Right hindlimb (tissue), 1 donor: ENCODE measurements at regions not wholly inside any gene's neighbourhood (a gene's known extent, or its start where the extent isn't known, plus 50 kb on each side); places are given as distances from the start of the nearest gene placed in this dataset.

ENCODE experiments used
- DNase-seq: peaks from one replicate; pipeline ENCODE4 v3.0.0-alpha.2; 2018

GRCh38 chr20:40808936-40809335 is 119.9 kb upstream of the MAFB start:
- DNase-seq = no peak

GRCh38 chr20:40809361-40809760 is 120.3 kb upstream of the MAFB start:
- DNase-seq = no peak

- no peak for DNase-seq
Measured at GRCh38 chr20:40810332-40811000, 121.4 kb upstream of the MAFB start.

GRCh38 chr20:40811004-40811403 is 122.0 kb upstream of the MAFB start:
- DNase-seq = no peak

GRCh38 chr20:40811660-40812414 is 122.8 kb upstream of the MAFB start:
- no peak for DNase-seq

GRCh38 chr20:40812415-40812925 is 123.4 kb upstream of the MAFB start:
- DNase-seq = no peak

GRCh38 chr20:40813029-40813431 is 124.0 kb upstream of the MAFB start:
- no peak for DNase-seq

DNA sequence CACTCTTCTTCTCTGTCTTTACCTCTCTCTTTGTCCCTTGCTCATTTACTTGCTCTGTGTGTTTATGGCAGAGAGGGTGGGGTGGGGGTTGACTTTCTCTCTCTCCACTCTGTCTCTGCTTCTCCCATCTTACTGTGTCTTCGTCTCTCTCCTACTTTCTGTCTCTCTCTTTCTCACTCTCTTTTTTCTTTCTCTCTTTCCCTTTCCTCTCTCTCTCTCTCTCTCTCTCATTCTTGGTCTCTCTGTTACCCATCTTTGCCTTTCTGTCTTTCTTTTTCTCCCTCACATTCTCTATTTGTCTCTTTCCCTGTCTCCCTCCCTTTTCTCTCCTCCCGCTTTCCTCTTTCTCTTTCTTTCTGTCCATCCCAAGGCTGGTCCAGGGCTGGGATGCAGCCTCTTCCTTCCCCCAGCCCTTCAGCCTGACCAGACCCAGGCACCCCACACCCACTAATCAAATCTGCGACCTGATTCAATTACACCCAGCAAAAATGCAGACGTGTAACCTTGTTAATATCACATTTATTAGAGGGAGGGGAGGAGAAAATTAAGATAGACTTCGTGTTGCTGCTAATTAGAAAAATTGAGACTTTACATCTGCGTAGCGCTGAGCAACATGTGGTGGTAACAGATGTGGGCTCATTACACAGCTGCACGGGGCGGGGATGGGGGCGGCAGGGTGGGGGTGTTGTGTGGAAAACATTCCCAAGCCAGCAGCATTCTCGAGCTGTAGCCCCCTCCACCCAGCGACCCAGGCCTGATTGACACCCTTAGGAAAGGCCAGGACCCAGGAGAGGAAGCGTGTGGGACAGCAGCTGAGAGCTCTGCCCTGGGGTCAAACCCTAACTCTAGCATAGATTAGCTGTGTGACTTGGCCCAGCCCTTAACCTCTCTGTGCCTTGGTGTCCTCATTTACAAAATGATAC is 124.9 kb upstream of the MAFB start:
- no peak for DNase-seq

DNA sequence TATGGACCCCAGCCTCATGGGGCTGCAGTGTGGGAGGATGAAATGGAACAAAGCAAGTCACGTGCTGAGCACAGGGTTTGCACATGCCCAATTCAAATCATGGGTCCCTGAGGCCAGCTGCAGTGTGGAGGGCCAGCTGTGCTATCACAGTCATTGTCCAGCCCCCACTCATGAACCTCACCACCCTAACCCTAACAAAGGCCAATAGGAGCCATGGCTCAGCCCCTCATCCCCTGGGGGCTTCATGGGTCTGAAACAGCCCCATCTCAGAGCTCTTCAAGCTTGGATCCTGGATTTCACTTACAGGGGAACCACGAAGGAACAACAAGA is 125.6 kb upstream of the MAFB start:
- no peak for DNase-seq

DNA sequence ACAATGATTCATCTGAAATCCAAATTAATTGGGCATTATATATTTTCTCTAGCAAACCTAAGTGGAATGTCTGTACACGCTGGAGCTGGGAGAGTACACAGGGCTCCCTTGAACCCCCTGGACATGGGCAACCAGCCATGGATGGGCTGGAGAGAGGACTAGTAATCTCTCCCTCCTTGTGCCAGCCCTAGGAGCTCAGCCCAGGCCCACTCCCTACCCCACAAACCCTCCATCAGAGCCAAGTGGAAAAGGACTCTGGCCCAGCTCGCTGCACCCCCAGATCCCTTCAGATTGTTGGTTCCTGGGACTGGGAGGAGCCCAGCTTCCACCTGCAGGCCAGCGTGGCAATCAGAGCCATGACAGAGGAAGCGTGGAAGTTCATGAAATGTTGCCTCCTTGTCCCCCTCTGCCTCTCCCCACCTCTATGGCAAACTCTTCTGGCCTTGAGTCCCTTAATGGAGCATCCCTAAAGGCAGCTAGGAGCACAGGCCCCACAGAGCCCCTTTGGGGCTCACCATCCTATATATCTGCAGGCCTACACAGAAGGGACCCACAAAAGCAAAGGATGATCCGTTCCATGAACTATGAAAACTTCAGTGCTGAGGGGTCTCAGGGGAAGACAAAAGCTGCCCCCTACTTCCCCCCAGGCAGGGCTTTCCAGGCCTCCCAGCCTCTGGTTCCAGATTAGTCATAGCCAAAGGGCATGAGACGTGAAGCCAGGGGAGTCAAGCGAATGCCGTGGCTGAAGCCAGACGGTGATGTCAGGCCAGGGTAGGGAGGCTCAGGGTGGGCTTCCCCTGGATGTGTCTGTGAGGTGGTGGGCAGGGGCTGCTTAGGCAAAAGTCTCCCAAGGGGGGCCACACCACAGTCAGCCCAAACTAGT is 126.4 kb upstream of the MAFB start:
- no peak for DNase-seq

- no peak for DNase-seq
Measured at GRCh38 chr20:40816039-40816352, 127.0 kb upstream of the MAFB start.

- DNase-seq = no peak
Measured at GRCh38 chr20:40821429-40821828, 132.4 kb upstream of the MAFB start.

DNA sequence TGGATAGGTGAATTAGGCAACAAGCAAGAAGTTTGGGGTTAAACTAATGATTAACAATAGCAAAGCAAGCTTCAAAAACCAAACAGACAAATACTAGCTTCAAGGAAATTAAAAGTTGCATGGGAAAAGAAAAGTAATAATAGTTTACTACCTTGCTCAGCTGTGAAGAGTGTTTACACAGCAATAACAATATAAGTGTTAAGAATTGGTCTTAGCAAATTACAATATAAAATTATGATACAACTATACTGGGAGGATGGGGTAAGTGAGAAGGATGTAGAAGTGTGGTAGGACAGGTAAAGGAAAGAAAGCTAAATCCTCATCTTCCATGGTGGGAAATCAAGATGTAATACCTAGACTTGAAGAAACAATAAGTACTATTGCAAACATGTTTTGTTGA is 137.7 kb upstream of the MAFB start:
- DNase-seq = no peak

- DNase-seq = no peak
Measured at GRCh38 chr20:40835321-40835720, 146.3 kb upstream of the MAFB start.

GRCh38 chr20:40838509-40838908 is 149.5 kb upstream of the MAFB start:
- DNase-seq = no peak

DNA sequence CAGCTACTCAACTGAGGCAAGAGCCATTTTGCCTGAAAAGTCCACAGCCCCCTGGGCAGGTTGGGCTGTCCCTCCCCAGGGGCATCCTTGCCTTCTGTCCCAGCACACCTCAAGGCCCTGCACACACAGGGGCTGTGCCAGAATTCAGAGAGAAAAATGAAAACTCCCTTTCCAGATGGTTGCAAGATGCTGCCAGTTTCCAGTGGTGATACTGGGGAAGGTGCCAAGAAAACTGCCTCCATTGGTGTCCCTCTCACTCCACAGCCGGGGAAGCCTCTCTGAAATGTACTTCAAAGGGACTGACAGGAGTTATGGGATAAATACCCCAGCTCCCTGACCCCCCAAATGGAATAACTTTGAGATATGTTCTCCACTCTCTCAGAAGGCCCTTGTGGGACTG is 154.2 kb upstream of the MAFB start:
- peak; percentile 45 for DNase-seq

- DNase-seq = no peak
Measured at GRCh38 chr20:40844332-40844731, 155.3 kb upstream of the MAFB start.

GRCh38 chr20:40848096-40848495 is 159.1 kb upstream of the MAFB start:
- no peak for DNase-seq

DNA sequence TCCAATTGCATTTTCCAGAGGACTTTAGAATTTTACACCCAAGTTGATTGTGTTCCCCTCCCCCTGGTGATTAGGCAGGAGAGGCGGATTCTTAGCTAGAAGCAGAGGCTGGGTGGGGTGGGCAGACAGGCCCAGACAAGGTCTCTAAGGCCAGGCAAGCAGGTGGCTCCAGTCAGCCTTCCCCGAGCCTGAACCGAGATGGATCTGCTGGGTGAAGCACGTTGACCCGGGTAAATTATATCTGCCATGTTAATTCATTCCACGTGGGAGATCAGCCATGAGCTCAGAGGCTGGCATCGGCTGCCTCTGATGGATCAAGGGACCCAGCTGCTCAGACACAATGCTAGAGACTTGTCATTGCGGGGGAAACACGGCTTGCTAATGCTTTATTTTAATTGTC is 159.5 kb upstream of the MAFB start:
- no peak for DNase-seq

DNA sequence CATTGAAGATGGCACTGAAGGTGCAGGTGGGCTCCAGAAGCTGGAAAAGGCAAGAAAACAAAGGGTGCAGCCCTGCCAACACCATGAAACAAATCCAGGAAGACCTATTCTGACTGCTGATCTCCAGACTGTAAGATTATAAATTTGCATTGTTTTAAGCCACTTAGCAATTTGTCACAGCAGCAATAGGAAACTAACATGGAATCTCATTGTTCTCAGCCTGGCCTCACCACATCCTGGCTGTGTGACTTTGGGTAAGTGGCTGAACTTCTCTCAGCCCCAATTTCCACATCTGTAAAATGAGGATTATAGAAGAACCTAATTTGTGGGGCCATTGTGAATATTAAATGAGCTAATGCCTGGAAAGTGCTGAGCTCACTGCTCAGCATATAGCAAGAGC is 160.4 kb upstream of the MAFB start:
- DNase-seq = no peak

DNA sequence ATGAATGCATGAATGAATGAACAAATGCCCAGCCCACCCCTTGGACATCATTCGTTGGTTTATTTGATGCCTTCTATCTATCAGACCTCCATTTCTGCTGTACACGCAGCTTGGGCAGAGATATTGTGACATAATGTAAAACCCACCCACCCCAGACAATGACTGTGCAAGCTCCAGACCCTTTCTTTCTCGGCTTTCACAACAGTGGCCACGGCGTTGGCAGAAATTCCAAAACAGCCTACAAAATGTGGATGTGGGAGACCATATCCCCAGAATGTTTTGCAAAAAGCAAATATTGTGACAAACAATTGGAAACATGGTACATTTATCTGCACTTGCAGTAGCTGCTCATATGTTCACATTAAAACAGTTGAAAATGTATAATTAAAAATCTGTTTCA is 162.0 kb upstream of the MAFB start:
- DNase-seq = no peak

DNA sequence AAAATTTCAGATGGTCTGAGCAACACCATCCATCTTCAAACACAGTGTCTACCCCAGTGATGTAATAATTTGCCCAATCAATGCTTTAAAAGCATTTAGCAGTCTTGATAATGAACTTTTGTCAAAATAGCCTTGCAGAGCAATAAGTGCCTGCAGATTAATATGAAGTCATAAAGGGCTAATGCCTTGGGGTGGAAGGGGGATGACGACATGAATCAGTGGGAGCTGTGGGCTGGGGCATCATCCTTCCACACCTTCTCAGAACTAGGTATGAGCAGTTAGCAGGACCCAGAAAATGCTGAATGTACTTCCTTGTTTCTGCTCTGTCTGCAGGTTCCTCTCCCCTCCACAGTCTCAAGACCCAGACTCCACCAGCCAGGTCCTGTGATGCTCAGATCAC is 166.2 kb upstream of the MAFB start:
- DNase-seq = no peak

DNA sequence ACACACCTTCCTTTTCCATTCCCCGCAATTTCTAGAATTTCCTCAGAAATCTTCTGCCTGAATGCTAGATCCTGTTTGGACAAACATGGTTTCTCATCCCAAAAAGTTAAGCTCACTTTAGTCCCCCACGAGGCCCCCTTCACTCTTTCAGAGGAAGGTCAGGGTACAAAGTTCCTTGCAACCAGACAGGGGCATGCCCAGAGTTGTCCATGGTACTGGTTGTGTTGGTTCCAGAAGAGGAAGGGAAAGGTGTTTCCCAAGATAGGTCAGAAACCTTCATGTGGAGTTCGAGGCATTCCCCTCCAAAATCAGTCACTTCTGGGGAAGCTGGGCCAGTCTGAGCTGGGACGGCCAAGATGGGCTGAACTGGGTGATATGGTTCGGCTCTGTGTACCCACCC is 167.6 kb upstream of the MAFB start:
- no peak for DNase-seq
